Neutrophil (primary cell): ENCODE measurements at regions not wholly inside any gene's neighbourhood (a gene's known extent, or its start where the extent isn't known, plus 50 kb on each side); places are given as distances from the start of the nearest gene placed in this dataset.

ENCODE experiments used
- H3K27ac ChIP-seq: fragments of 200-600 bp; sonication (generic); 2 replicates; pipeline ENCODE4 v1.5.1; 2016; ENCODE audit warnings: mild to moderate bottlenecking, moderate library complexity
- H3K27me3 ChIP-seq: fragments of 200-600 bp; sonication (generic); 2 replicates; pipeline ENCODE4 v1.6.0; 2016; ENCODE audit warnings: mild to moderate bottlenecking
- H3K36me3 ChIP-seq: fragments of 200-600 bp; sonication (generic); 2 replicates; pipeline ENCODE4 v1.5.1; 2017
- H3K4me1 ChIP-seq, 2 experiments: fragments of 200-600 bp in 1 of 2; sonication (generic) in 1 of 2; 1 replicate in 1 of 2; 2 replicates in 1 of 2; pipeline versions ENCODE4 v1.5.1 to v1.6.1; 2013 to 2016; ENCODE audit warnings: low read depth in 1 of 2, low read length in 1 of 2, mild to moderate bottlenecking in 1 of 2, moderate library complexity in 1 of 2; ENCODE audit not compliant: control insufficient read depth in 1 of 2, insufficient read depth in 1 of 2
- H3K4me3 ChIP-seq, 2 experiments: fragments of 200-600 bp in 1 of 2; sonication (generic) in 1 of 2; 1 replicate in 1 of 2; 2 replicates in 1 of 2; pipeline ENCODE4 v1.5.1; 2013 to 2016; ENCODE audit warnings: low read depth in 1 of 2, low read length in 1 of 2, mild to moderate bottlenecking in 1 of 2, moderate library complexity in 1 of 2
- H3K9me3 ChIP-seq: fragments of 200-600 bp; sonication (generic); 2 replicates; pipeline ENCODE4 v1.5.1; 2016
- CTCF ChIP-seq: fragments of 200-600 bp; sonication (generic); IDR thresholded peaks from 2 replicates; pipeline ENCODE4 v1.5.1; 2016; ENCODE audit warnings: antibody characterized with exemption

GRCh38 chr17:13943909-13944308 lies 125.4 kb upstream of the COX10 start:
- no peaks in the 10 kb centered on the region for H3K27me3 ChIP-seq
- H3K4me1 ChIP-seq, result no peaks in the 10 kb centered on the region
- no peak for TF ChIP-seq CTCF
- H3K36me3 ChIP-seq, result no peaks in the 10 kb centered on the region
- no peak overlapping the region for H3K27ac ChIP-seq
- no peaks in the 10 kb centered on the region for H3K9me3 ChIP-seq
- no peak overlapping the region for H3K4me3 ChIP-seq

GRCh38 chr17:13947499-13947898 lies 121.8 kb upstream of the COX10 start:
- TF ChIP-seq CTCF, result no peak
- H3K4me3 ChIP-seq, result no peak overlapping the region

GRCh38 chr17:13952009-13952750 lies 117.1 kb upstream of the COX10 start:
- Histone ChIP-seq H3K4me3 (no peak overlapping the region), H3K27ac (no peak overlapping the region), H3K4me1 (no peaks in the 10 kb centered on the region), H3K36me3 (no peaks in the 10 kb centered on the region), H3K27me3 (no peaks in the 10 kb centered on the region), H3K9me3 (no peaks in the 10 kb centered on the region)
- TF ChIP-seq CTCF, result no peak

More at GRCh38 chr17:13947499-13947898, 121.8 kb upstream of the COX10 start:
- no peaks in the 10 kb centered on the region for H3K36me3 ChIP-seq
- H3K4me1 ChIP-seq, result no peaks in the 10 kb centered on the region
- H3K27me3 ChIP-seq, result no peaks in the 10 kb centered on the region
- H3K27ac ChIP-seq, result no peak overlapping the region
- no peaks in the 10 kb centered on the region for H3K9me3 ChIP-seq

GRCh38 chr17:13953841-13954240 lies 115.5 kb upstream of the COX10 start:
- no peaks in the 10 kb centered on the region for H3K9me3 ChIP-seq
- H3K36me3 ChIP-seq, result no peaks in the 10 kb centered on the region
- no peaks in the 10 kb centered on the region for H3K27me3 ChIP-seq
- no peak overlapping the region for H3K4me3 ChIP-seq
- H3K4me1 ChIP-seq, result no peaks in the 10 kb centered on the region
- TF ChIP-seq CTCF, result no peak
- H3K27ac ChIP-seq, result no peak overlapping the region

- no peak overlapping the region for H3K4me3 ChIP-seq
- H3K4me1 ChIP-seq, result no peaks in the 10 kb centered on the region
- no peaks in the 10 kb centered on the region for H3K27me3 ChIP-seq
- no peaks in the 10 kb centered on the region for H3K9me3 ChIP-seq
- H3K27ac ChIP-seq, result no peak overlapping the region
- no peak for TF ChIP-seq CTCF
- no peaks in the 10 kb centered on the region for H3K36me3 ChIP-seq
Observed at GRCh38 chr17:13957636-13958035, 111.7 kb upstream of the COX10 start.
